ENCODE measurements at regions not wholly inside any gene's neighbourhood (a gene's known extent, or its start where the extent isn't known, plus 50 kb on each side); places are given as distances from the start of the nearest gene placed in this dataset.

GRCh38 chr9:26296910-26297572 lies 595.6 kb downstream of the CAAP1 start:
- no peak for DNase-seq

- no peak for DNase-seq
Observed at GRCh38 chr9:26292943-26293342, 599.7 kb downstream of the CAAP1 start.

- peak; percentile 58 for DNase-seq
Observed at GRCh38 chr9:26271495-26272122, 593.4 kb upstream of the TUSC1 start.

- no peak for DNase-seq
Observed at GRCh38 chr9:26266146-26266793, 588.0 kb upstream of the TUSC1 start.

GRCh38 chr9:26264709-26265601 lies 586.7 kb upstream of the TUSC1 start:
- peak; percentile 85 for DNase-seq

GRCh38 chr9:26263478-26263877 lies 585.2 kb upstream of the TUSC1 start:
- no peak for DNase-seq

GRCh38 chr9:26262421-26263107 lies 584.3 kb upstream of the TUSC1 start:
- DNase-seq, result no peak

- DNase-seq, result peak; percentile 86
Observed at GRCh38 chr9:26261503-26262330, 583.5 kb upstream of the TUSC1 start.

- no peak for DNase-seq
Observed at GRCh38 chr9:26260238-26260637, 582.0 kb upstream of the TUSC1 start.

- DNase-seq, result no peak
Observed at GRCh38 chr9:26247861-26248260, 569.6 kb upstream of the TUSC1 start.

- DNase-seq, result no peak
Observed at GRCh38 chr9:26244661-26245451, 566.6 kb upstream of the TUSC1 start.

- DNase-seq, result no peak
Observed at GRCh38 chr9:26243726-26244125, 565.5 kb upstream of the TUSC1 start.

- no peak for DNase-seq
Observed at GRCh38 chr9:26243029-26243697, 564.9 kb upstream of the TUSC1 start.

GRCh38 chr9:26240020-26240419 lies 561.8 kb upstream of the TUSC1 start:
- DNase-seq, result no peak

GRCh38 chr9:26237256-26237655 lies 559.0 kb upstream of the TUSC1 start:
- no peak for DNase-seq

- DNase-seq, result no peak
Observed at GRCh38 chr9:26234865-26235264, 556.6 kb upstream of the TUSC1 start.

GRCh38 chr9:26231391-26231790 lies 553.1 kb upstream of the TUSC1 start:
- DNase-seq, result no peak

GRCh38 chr9:26229324-26230054 lies 551.2 kb upstream of the TUSC1 start:
- no peak for DNase-seq

GRCh38 chr9:26228273-26228672 lies 550.0 kb upstream of the TUSC1 start:
- no peak for DNase-seq

GRCh38 chr9:26221290-26221689 lies 543.0 kb upstream of the TUSC1 start:
- no peak for DNase-seq
